Keratinocyte (primary cell): ENCODE measurements at regions not wholly inside any gene's neighbourhood (a gene's known extent, or its start where the extent isn't known, plus 50 kb on each side); places are given as distances from the start of the nearest gene placed in this dataset.

Experiments used
- EZH2 ChIP-seq: IDR thresholded peaks from one replicate; pipeline ENCODE4 v1.6.1; 2012; ENCODE audit warnings: inconsistent platforms, mild to moderate bottlenecking, low read length, moderate library complexity
- TF ChIP-seq, protein P1 (sequence below), 3 experiments: IDR thresholded peaks in 1 of 3; conservative IDR thresholded peaks in 1 of 3; optimal IDR thresholded peaks in 1 of 3; 2 replicates in 2 of 3; 3 replicates in 1 of 3; pipeline versions ENCODE3 to v1.5.1; 2011; ENCODE audit warnings: low read length in 3 of 3, mild to moderate bottlenecking in 3 of 3, moderate library complexity in 2 of 3, control low read depth in 1 of 3, inconsistent platforms in 1 of 3; ENCODE audit not compliant: insufficient read depth in 2 of 3; ENCODE audit errors: extremely low read depth in 1 of 3

DNA sequence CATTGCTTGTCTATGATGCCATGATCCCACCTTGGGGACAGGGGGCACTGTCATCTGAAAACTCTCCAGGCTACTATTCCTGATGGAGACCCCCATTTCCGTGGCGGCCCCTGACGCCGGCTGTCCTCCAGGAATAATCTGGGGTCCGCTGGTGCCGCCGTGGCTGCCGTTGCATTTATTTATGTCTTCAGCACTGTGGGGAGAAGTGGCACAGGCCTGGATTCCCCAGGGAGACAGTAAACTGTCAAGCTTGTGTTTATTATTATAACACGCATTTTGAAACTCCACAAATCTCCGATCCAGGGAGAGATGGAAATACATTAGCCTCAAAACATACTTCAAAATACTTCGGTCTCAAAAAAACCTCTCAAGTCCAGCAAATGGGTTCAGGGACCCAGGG, 126.9 kb upstream of the C1orf174 start:
- TF ChIP-seq, protein P1, sequence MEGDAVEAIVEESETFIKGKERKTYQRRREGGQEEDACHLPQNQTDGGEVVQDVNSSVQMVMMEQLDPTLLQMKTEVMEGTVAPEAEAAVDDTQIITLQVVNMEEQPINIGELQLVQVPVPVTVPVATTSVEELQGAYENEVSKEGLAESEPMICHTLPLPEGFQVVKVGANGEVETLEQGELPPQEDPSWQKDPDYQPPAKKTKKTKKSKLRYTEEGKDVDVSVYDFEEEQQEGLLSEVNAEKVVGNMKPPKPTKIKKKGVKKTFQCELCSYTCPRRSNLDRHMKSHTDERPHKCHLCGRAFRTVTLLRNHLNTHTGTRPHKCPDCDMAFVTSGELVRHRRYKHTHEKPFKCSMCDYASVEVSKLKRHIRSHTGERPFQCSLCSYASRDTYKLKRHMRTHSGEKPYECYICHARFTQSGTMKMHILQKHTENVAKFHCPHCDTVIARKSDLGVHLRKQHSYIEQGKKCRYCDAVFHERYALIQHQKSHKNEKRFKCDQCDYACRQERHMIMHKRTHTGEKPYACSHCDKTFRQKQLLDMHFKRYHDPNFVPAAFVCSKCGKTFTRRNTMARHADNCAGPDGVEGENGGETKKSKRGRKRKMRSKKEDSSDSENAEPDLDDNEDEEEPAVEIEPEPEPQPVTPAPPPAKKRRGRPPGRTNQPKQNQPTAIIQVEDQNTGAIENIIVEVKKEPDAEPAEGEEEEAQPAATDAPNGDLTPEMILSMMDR (optimal IDR thresholded peaks at IDR 0.05 in 1 of 3, IDR thresholded peaks at IDR 0.05 in 1 of 3, conservative IDR thresholded peaks at IDR 0.05 in 1 of 3; ENCODE audit: extremely low read depth in 1 of 3, insufficient read depth in 2 of 3, low read length in 3 of 3): no peak
- no peak for TF ChIP-seq EZH2
